ENCODE measurements at regions not wholly inside any gene's neighbourhood (a gene's known extent, or its start where the extent isn't known, plus 50 kb on each side); places are given as distances from the start of the nearest gene placed in this dataset.

GRCh38 chr1:224519874-224520273 is 85.3 kb upstream of the WDR26 start:
- H3K9me3 ChIP-seq (ENCODE audit: control insufficient read depth in 1 of 2, insufficient read depth in 1 of 2, low read depth in 1 of 2, low read length in 2 of 2): no peaks in the 10 kb centered on the region
- RAD21 ChIA-PET (ENCODE audit: low non-redundant PET in 1 of 2, low total read pairs in 2 of 2, uncharacterized antibody in 2 of 2, unreplicated experiment in 2 of 2): no interaction called here
- no TSS peak for BruUV-seq (replicated peaks)
- no peaks in the 10 kb centered on the region for H3K9me2 ChIP-seq (ENCODE audit: insufficient read depth)
- intact Hi-C loops (cut with micrococcal nuclease): loop anchor here (10.0 kb wide), 2 partner anchors 825 to 1455 kb away; no protein-coding TSS in a partner anchor
- no peaks in the 10 kb centered on the region for H3K27me3 ChIP-seq (ENCODE audit: insufficient read depth, low read length)
- H2AFZ ChIP-seq (ENCODE audit: low read depth, low read length, poor library complexity, severe bottlenecking): no peak overlapping the region
- H4K20me1 ChIP-seq (ENCODE audit: insufficient read depth): no peaks in the 10 kb centered on the region
- POLR2A ChIA-PET: no interaction called here
- no peaks in the 10 kb centered on the region for H3K36me3 ChIP-seq (ENCODE audit: control insufficient read depth in 1 of 2, insufficient read depth in 2 of 2, low read length in 2 of 2)
- no peaks in the 10 kb centered on the region for H3K79me2 ChIP-seq (ENCODE audit: insufficient read depth, low read length)
- TF ChIP-seq TCF7L2 (IDR thresholded peaks at IDR 0.05; ENCODE audit: borderline replicate concordance, extremely low read depth, insufficient read depth, insufficient read length) (no peak), ZFX (IDR thresholded peaks at IDR 0.05) (no peak), EZH2 (IDR thresholded peaks at IDR 0.05) (no peak), ATF3 (IDR thresholded peaks at IDR 0.05) (no peak), MAX (IDR thresholded peaks at IDR 0.05) (no peak), REST (IDR thresholded peaks at IDR 0.05; ENCODE audit: low read depth) (no peak), YY1 (IDR thresholded peaks at IDR 0.05; ENCODE audit: extremely low read depth, insufficient replicate concordance, low read depth, low read length) (no peak), SRF (IDR thresholded peaks at IDR 0.05; ENCODE audit: low read depth) (no peak), CEBPB (IDR thresholded peaks at IDR 0.05; ENCODE audit: low read depth) (no peak), JUND (IDR thresholded peaks at IDR 0.05) (no peak), ZBTB33 (IDR thresholded peaks at IDR 0.05; ENCODE audit: extremely low read depth, insufficient replicate concordance, low read length) (no peak), FOSL1 (IDR thresholded peaks at IDR 0.05; ENCODE audit: low read depth) (no peak), ELF1 (IDR thresholded peaks at IDR 0.05; ENCODE audit: borderline replicate concordance, low read depth) (no peak), POLR2A (IDR thresholded peaks at IDR 0.05; ENCODE audit: borderline replicate concordance, extremely low read depth, insufficient read depth, insufficient read length) (no peak)
- DNase-seq (ENCODE audit: low read depth, low spot score) (no peak), ATAC-seq (no peak)
- H3K4me2 ChIP-seq (ENCODE audit: low read length): no peak overlapping the region
- H3K4me3 ChIP-seq (replicated peaks in 1 of 2; ENCODE audit: low read depth in 1 of 2, low read length in 2 of 2): no peak overlapping the region
- H3K9ac ChIP-seq (ENCODE audit: low read length): no peak overlapping the region
- H3K4me1 ChIP-seq (ENCODE audit: control insufficient read depth in 1 of 2, insufficient read depth in 2 of 2, low read length in 2 of 2): no peaks in the 10 kb centered on the region
- CTCF ChIA-PET: interaction anchor here (0.8 kb wide), 1 partner anchor 11 kb away, joined by 3 read pairs; no protein-coding TSS in a partner anchor
- no peak overlapping the region for H3K27ac ChIP-seq (ENCODE audit: low read depth, low read length)
